NCI-H345 treated with DMSO at 0.1 percent for 48 hours (cell line): ENCODE measurements at regions not wholly inside any gene's neighbourhood (a gene's known extent, or its start where the extent isn't known, plus 50 kb on each side); places are given as distances from the start of the nearest gene placed in this dataset.

Experiments
- DNase-seq: peaks from one replicate; lab custom pipeline; 2025; ENCODE audit not compliant: unreplicated experiment; lab: John Stamatoyannopoulos, UW

GRCh38 chr7:12120632-12121031 is 90.5 kb upstream of the TMEM106B start:
- no peak for DNase-seq

- no peak for DNase-seq
Observed at GRCh38 chr7:12123172-12123571, 87.9 kb upstream of the TMEM106B start.

GRCh38 chr7:12124028-12124427 is 87.1 kb upstream of the TMEM106B start:
- DNase-seq: no peak

- DNase-seq: no peak
Observed at GRCh38 chr7:12127455-12127854, 83.6 kb upstream of the TMEM106B start.

DNA sequence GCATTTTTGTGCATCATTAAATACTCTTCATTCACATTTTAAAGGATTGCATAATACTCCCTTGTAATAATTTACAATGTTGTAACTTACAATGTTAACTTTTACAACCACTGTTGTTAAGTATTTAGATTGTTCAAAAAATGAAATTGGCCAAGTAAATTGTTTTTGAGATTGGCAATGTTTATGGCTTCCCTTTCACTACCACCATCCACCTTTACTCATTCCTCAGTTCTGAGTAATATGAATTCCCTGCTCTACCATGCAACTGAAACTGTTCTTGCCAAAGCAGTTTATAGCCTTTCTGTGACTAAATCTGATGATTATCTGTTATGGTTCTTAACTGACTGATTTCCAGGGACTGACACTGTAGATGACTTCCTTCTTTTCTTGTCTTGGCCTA is 80.5 kb upstream of the TMEM106B start:
- DNase-seq: no peak

GRCh38 chr7:12131122-12131521 is 80.0 kb upstream of the TMEM106B start:
- DNase-seq: no peak

GRCh38 chr7:12133865-12134264 is 77.2 kb upstream of the TMEM106B start:
- no peak for DNase-seq

- no peak for DNase-seq
Observed at GRCh38 chr7:12136523-12136922, 74.6 kb upstream of the TMEM106B start.

DNA sequence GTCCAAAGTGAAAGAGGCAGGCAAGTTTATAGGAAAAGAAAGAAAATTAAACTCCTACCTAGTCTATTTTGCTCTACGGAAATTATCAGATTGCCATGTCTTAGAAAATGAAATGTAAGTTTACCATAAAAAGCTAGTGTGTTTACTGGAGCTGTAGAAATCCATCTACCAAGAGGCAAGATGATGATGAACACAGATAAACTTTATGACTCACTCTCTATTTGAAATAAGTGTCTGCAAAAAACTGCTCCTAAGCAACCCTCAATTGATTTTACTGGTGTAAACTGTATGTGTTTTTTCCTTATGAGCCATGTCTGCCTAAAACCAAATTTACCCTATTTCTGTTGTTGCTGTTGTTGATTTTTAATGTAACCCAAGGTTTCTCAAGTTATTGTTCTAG is 73.8 kb upstream of the TMEM106B start:
- no peak for DNase-seq

- no peak for DNase-seq
Observed at GRCh38 chr7:12138421-12138820, 72.7 kb upstream of the TMEM106B start.

DNA sequence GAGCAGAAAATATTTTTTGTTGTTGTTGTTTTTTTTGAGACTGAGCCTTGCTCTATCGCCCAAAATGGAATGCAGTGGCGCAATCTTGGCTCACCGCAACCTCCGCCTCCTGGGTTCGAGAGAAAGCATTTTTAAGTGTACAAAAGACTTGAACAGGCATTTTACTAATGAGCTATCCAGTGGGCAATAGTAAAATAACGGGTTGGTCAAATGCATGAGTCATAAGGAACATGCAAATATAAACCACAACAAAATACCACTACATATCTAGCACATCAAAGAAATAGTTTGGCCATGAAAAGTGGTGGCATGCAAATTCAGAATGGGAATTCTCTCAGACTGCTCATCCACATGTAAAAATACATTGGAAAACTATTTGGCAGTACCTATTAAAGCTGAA is 71.7 kb upstream of the TMEM106B start:
- DNase-seq: no peak

- DNase-seq: no peak
Observed at GRCh38 chr7:12146813-12147212, 64.3 kb upstream of the TMEM106B start.

- DNase-seq: no peak
Observed at GRCh38 chr7:12152196-12152918, 58.7 kb upstream of the TMEM106B start.

- DNase-seq: no peak
Observed at GRCh38 chr7:12154119-12154518, 57.0 kb upstream of the TMEM106B start.

GRCh38 chr7:12157517-12157916 is 53.6 kb upstream of the TMEM106B start:
- no peak for DNase-seq

GRCh38 chr7:12158334-12159060 is 52.6 kb upstream of the TMEM106B start:
- no peak for DNase-seq

GRCh38 chr7:12161146-12161545 is 49.9 kb upstream of the TMEM106B start:
- DNase-seq: no peak
